MM.1S (cell line): ENCODE measurements at regions not wholly inside any gene's neighbourhood (a gene's known extent, or its start where the extent isn't known, plus 50 kb on each side); places are given as distances from the start of the nearest gene placed in this dataset.

Experiments
- CTCF ChIP-seq: fragments of 300-600 bp; sonication (generic); IDR thresholded peaks from 2 replicates; pipeline ENCODE4 v1.5.1; 2016; ENCODE audit warnings: antibody characterized with exemption, low read length, mixed read lengths
- EZH2 ChIP-seq: fragments of 300-600 bp; sonication (generic); optimal IDR thresholded peaks from 2 replicates; pipeline ENCODE3; 2017; ENCODE audit warnings: low read depth, mild to moderate bottlenecking, antibody characterized with exemption, low read length, mixed read lengths

DNA sequence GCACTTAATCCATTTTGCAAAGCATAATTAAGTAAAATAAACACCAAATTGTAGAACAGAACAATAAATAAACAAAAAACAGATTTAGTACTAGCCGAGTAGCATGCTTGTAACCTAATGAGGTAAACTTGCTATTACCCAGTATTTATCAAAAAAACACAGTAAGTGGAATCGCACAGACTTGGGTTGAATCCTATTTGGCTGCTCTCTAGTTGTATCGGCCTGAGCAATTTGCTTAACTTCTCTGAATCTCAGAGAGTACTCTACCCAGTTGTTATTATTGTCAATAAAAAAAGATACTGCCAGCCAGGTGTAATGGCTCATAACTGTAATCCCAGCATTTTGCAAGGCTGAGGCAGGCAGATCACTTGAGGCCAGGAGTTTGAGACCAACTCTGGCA, 664.3 kb downstream of the ADGRL2 start:
- TF ChIP-seq CTCF (no peak), EZH2 (no peak)
